ENCODE measurements at regions not wholly inside any gene's neighbourhood (a gene's known extent, or its start where the extent isn't known, plus 50 kb on each side); places are given as distances from the start of the nearest gene placed in this dataset.

- WGBS, 2 donors, result 92 to 96% methylated on average over 7 of the region's 7 CpGs
- Histone ChIP-seq H3K27ac (no peak overlapping the region), H3K9me3 (no peaks in the 10 kb centered on the region), H3K36me3 (no peaks in the 10 kb centered on the region), H3K4me1 (peaks cover 0 to 5% (median 0%) of the 10 kb centered on the region in 9 donors), H3K4me3 (no peak overlapping the region), H3K27me3 (no peaks in the 10 kb centered on the region)
- ATAC-seq (no peak), DNase-seq (no peak)
- TF ChIP-seq CTCF (IDR thresholded peaks at IDR 0.05), result no peak
- intact Hi-C loops (cut with DNase I), result no loop called here
These were observed 933.3 kb downstream of the GRID1 start for GRCh38 chr10:85433248-85433647.

- no peaks in the 10 kb centered on the region for H3K4me1 ChIP-seq
These were observed 921.7 kb downstream of the GRID1 start for GRCh38 chr10:85444868-85445267.

GRCh38 chr10:85445702-85446101 lies 920.9 kb downstream of the GRID1 start:
- Histone ChIP-seq H3K4me3 (no peak overlapping the region), H3K4me1 (no peaks in the 10 kb centered on the region), H3K27me3 (no peaks in the 10 kb centered on the region), H3K36me3 (no peaks in the 10 kb centered on the region), H3K27ac (no peak overlapping the region), H3K9me3 (no peaks in the 10 kb centered on the region)
- intact Hi-C loops (cut with DNase I), result loop anchor here in 1 of 10 donors (5.0 kb wide), 1 partner anchor 397 kb away; no protein-coding TSS in a partner anchor
- 56 to 63% methylated on average over 2 of the region's 2 CpGs for WGBS, 2 donors
- no peak for ATAC-seq
- TF ChIP-seq CTCF (IDR thresholded peaks at IDR 0.05), result no peak
- DNase-seq, result no peak

More at GRCh38 chr10:85444868-85445267, 921.7 kb downstream of the GRID1 start:
- ATAC-seq (no peak), DNase-seq (no peak)
- 80 to 87% methylated on average over 2 of the region's 2 CpGs for WGBS, 2 donors
- intact Hi-C loops (cut with DNase I), result loop anchor here in 1 of 10 donors (5.0 kb wide), 1 partner anchor 397 kb away; no protein-coding TSS in a partner anchor
- Histone ChIP-seq H3K9me3 (no peaks in the 10 kb centered on the region), H3K4me3 (no peak overlapping the region), H3K36me3 (no peaks in the 10 kb centered on the region), H3K27me3 (no peaks in the 10 kb centered on the region), H3K27ac (no peak overlapping the region)
- TF ChIP-seq CTCF (IDR thresholded peaks at IDR 0.05), result no peak

- 76 to 79% methylated on average over 2 of the region's 2 CpGs for WGBS, 2 donors
- H3K4me1 ChIP-seq, result no peaks in the 10 kb centered on the region
- no peaks in the 10 kb centered on the region for H3K27me3 ChIP-seq
- TF ChIP-seq CTCF (IDR thresholded peaks at IDR 0.05), result no peak
- DNase-seq (no peak), ATAC-seq (no peak)
- intact Hi-C loops (cut with DNase I), result loop anchor here in 1 of 10 donors (5.0 kb wide), 1 partner anchor 395 kb away; no protein-coding TSS in a partner anchor
- H3K27ac ChIP-seq, result no peak overlapping the region
- H3K9me3 ChIP-seq, result no peaks in the 10 kb centered on the region
- no peak overlapping the region for H3K4me3 ChIP-seq
- H3K36me3 ChIP-seq, result no peaks in the 10 kb centered on the region
These were observed 919.8 kb downstream of the GRID1 start for GRCh38 chr10:85446827-85447226.
